Fibroblast of mammary gland (primary cell): ENCODE measurements at regions not wholly inside any gene's neighbourhood (a gene's known extent, or its start where the extent isn't known, plus 50 kb on each side); places are given as distances from the start of the nearest gene placed in this dataset.

ENCODE experiments used
- DNase-seq: peaks from one replicate; pipeline ENCODE4 v3.0.0-alpha.2; 2010; ENCODE audit warnings: low read depth
- H3K4me3 ChIP-seq: 2 replicates; pipeline ENCODE4 v1.5.1; 2011; ENCODE audit warnings: low read depth, mild to moderate bottlenecking, low read length, moderate library complexity; ENCODE audit not compliant: control insufficient read depth
- TF ChIP-seq, protein P1 (sequence below): conservative IDR thresholded peaks from 2 replicates; pipeline ENCODE4 v1.5.1; 2011; ENCODE audit warnings: low read depth, low read length, inconsistent platforms; ENCODE audit not compliant: control insufficient read depth, insufficient read depth

DNA sequence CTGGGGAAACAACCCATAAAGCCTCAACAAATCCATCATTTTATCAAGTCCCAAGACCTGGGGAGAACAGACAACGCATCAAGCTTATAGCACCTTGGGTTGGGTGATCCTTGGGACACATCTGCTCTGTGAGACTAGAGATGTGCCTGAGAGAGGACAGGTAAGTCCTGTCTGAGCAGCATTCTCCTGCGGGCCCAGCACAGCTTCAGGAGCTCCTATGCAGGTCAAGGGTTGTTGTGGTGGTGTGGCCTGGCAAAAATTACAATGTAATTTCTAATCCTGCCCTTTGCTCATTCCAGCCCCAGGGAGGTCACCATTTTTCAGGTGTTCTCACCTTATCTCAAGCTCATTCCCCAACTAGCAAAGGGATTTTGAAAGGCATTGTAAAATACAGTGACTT lies 608.1 kb upstream of the CAMK1G start:
- DNase-seq, result no peak
- H3K4me3 ChIP-seq, result no peak overlapping the region
- TF ChIP-seq, protein P1, sequence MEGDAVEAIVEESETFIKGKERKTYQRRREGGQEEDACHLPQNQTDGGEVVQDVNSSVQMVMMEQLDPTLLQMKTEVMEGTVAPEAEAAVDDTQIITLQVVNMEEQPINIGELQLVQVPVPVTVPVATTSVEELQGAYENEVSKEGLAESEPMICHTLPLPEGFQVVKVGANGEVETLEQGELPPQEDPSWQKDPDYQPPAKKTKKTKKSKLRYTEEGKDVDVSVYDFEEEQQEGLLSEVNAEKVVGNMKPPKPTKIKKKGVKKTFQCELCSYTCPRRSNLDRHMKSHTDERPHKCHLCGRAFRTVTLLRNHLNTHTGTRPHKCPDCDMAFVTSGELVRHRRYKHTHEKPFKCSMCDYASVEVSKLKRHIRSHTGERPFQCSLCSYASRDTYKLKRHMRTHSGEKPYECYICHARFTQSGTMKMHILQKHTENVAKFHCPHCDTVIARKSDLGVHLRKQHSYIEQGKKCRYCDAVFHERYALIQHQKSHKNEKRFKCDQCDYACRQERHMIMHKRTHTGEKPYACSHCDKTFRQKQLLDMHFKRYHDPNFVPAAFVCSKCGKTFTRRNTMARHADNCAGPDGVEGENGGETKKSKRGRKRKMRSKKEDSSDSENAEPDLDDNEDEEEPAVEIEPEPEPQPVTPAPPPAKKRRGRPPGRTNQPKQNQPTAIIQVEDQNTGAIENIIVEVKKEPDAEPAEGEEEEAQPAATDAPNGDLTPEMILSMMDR, result no peak

DNA sequence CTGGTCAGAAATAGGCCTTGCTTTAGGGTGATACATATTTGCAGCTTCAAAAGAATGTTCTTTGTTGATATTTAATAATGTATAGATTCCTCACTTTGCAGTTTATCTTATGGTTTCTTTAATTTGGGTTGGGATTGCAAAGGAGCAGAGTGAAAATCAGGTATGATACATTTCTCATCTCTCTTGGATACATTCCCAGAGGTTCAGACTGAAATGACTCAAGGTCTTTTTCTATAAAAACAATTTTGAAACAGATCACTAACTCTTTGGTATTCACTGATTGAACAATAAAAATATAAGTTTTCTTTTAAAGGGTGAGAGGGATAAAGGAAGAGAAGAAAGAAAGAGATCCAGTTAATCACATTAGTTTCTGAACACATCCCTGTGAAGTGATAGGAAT lies 606.5 kb upstream of the CAMK1G start:
- TF ChIP-seq, protein P1, result no peak
- DNase-seq, result peak; percentile 28
- no peak overlapping the region for H3K4me3 ChIP-seq

DNA sequence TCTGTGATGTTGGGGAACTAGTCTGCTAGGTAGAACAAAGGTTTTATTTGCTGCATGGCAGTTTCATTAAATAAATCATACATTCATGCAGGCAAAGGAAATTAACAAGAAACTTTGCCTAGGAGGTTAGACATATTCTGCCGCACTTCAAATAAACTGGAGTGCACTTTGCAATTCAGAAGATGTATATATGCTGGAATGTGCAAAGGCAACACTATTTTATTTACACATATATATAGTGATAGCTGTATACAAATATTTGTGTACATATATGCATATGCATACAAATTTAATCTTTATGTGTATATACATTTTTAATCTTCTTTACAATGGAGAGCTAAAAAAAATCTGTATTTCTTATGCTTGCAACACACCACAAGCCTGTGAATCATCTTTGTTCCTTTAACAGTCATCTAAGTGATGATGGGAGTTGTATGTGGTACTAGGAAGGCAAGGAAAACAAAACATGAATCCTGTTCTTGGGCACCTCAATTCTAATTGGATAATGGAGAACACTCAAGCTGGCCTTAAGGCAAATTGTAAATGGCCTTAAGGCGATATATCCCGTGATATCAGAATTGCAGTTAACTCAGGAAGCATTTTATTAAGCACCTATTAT lies 605.8 kb upstream of the CAMK1G start:
- DNase-seq, result peak; percentile 63
- TF ChIP-seq, protein P1, result no peak
- no peak overlapping the region for H3K4me3 ChIP-seq

DNA sequence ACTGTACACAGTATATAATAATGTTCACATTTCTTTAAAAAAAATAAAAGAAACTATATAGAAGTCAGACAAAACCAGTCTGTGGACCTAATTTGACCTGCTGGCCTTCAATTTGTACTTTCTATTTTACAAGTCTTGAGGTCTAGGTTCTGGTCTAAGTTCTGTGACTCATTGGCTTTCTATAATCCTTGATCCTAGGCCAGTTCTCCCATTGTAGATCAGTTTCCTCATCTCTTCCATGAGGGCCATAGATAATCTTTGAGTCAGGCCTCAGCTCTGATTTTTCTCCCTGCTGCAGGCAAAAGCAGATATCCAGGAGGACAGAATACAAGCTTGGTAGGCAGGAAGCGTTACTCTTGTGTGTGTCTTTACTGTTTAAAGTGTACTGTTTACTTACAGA lies 603.7 kb upstream of the CAMK1G start:
- peak; percentile 51 for DNase-seq
- no peak overlapping the region for H3K4me3 ChIP-seq
- TF ChIP-seq, protein P1, result no peak

DNA sequence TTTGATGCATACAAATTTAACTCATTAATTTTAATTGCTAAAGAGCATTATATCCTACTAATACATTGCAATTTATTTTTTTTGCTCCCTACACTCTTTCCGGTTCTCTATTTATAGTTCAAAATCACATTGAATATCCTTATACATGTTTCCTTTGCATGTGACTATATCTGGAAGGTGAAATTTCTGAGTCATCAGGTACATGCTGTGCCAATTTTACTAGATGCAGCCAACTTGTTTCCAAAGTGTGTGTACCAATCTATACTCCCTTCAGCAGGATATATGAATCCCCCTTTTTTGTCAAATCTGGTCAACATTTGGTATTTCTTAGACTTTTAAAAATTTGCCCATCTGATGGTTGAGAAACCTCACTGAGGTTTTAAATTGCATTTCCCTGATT lies 602.9 kb upstream of the CAMK1G start:
- no peak overlapping the region for H3K4me3 ChIP-seq
- DNase-seq, result peak; percentile 38
- TF ChIP-seq, protein P1, result no peak

DNA sequence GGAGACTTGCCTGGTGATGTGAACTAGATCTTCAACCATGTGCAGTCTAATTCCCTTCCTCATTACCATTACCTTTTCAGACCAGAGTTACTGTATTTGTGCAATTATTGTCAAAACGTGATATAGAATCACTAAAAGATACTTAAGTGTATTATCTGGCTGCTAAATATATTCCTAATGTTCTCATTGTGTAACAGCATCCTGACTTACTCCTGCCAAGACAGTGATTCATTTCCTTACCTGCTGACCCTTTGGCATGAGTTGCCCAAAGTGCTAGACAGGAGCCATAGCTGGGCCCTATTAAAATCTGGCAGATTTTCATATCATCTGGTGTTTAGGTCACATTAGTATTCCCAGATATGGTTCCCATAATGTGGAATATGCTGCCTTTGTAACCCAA lies 598.3 kb upstream of the CAMK1G start:
- no peak overlapping the region for H3K4me3 ChIP-seq
- peak; percentile 29 for DNase-seq
- TF ChIP-seq, protein P1, result no peak

DNA sequence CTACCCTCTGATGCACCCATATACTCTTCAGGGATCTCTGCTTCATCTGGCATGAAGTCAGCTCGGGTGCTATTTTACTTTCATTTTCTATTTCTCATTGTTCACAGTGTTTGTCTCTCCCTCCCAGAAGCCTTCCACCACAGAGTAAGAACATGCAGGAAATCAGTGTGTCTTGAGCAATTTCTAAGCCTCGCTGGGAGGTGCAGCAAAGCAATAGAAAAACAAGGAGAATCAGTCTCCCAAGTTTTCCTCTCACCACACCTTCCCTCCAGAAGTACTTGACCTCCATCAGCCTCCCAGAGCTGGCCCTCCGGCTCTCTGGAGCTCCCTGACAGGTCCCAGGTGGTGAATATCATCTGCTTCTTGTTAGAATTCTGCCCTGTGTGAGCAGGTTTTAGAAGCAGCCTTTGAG lies 594.7 kb upstream of the CAMK1G start:
- no peak overlapping the region for H3K4me3 ChIP-seq
- TF ChIP-seq, protein P1, result no peak
- DNase-seq, result peak; percentile 49
